GM19043 (cell line): ENCODE measurements at regions not wholly inside any gene's neighbourhood (a gene's known extent, or its start where the extent isn't known, plus 50 kb on each side); places are given as distances from the start of the nearest gene placed in this dataset.
A peak's percentile ranks its signal among the peaks of the same experiment; 100 is the strongest.

ENCODE experiments used
- ATAC-seq: cut with Tn5 transposase; IDR thresholded peaks from one replicate; pipeline ENCODE4 v1.9.1; 2021; ENCODE audit warnings: low read depth; ENCODE audit not compliant: unreplicated experiment

GRCh38 chr5:54659700-54660131 is 142.2 kb downstream of the SNX18 start:
- no peak for ATAC-seq

GRCh38 chr5:54658010-54658409 is 140.5 kb downstream of the SNX18 start:
- ATAC-seq: no peak

GRCh38 chr5:54656261-54656728 is 138.7 kb downstream of the SNX18 start:
- ATAC-seq: no peak

- no peak for ATAC-seq
Observed at GRCh38 chr5:54655761-54656160, 138.2 kb downstream of the SNX18 start.

- no peak for ATAC-seq
Observed at GRCh38 chr5:54655266-54655665, 137.7 kb downstream of the SNX18 start.

- ATAC-seq: no peak
Observed at GRCh38 chr5:54653956-54654614, 136.5 kb downstream of the SNX18 start.

- ATAC-seq: no peak
Observed at GRCh38 chr5:54651482-54652076, 134.0 kb downstream of the SNX18 start.

- no peak for ATAC-seq
Observed at GRCh38 chr5:54649041-54649504, 131.5 kb downstream of the SNX18 start.

GRCh38 chr5:54646356-54647101 is 129.0 kb downstream of the SNX18 start:
- ATAC-seq: peak; percentile 84

GRCh38 chr5:54645882-54646355 is 128.4 kb downstream of the SNX18 start:
- no peak for ATAC-seq

GRCh38 chr5:54644226-54644625 is 126.7 kb downstream of the SNX18 start:
- no peak for ATAC-seq

GRCh38 chr5:54643685-54644106 is 126.1 kb downstream of the SNX18 start:
- no peak for ATAC-seq

GRCh38 chr5:54639621-54640020 is 122.1 kb downstream of the SNX18 start:
- ATAC-seq: no peak

GRCh38 chr5:54638106-54638505 is 120.5 kb downstream of the SNX18 start:
- no peak for ATAC-seq

GRCh38 chr5:54637654-54638053 is 120.1 kb downstream of the SNX18 start:
- no peak for ATAC-seq

- ATAC-seq: no peak
Observed at GRCh38 chr5:54634089-54634488, 116.5 kb downstream of the SNX18 start.

- no peak for ATAC-seq
Observed at GRCh38 chr5:54632131-54632701, 114.7 kb downstream of the SNX18 start.

- ATAC-seq: no peak
Observed at GRCh38 chr5:54630738-54631359, 113.3 kb downstream of the SNX18 start.

- no peak for ATAC-seq
Observed at GRCh38 chr5:54629115-54629514, 111.6 kb downstream of the SNX18 start.

- ATAC-seq: no peak
Observed at GRCh38 chr5:54628050-54628449, 110.5 kb downstream of the SNX18 start.

GRCh38 chr5:54626407-54626806 is 108.8 kb downstream of the SNX18 start:
- no peak for ATAC-seq
